ENCODE measurements at regions not wholly inside any gene's neighbourhood (a gene's known extent, or its start where the extent isn't known, plus 50 kb on each side); places are given as distances from the start of the nearest gene placed in this dataset.

- TF ChIP-seq CBFA2T2 (conservative IDR thresholded peaks at IDR 0.05): peak; percentile 80
- no peak for TF ChIP-seq PTTG1 (tag; IDR thresholded peaks at IDR 0.05; ENCODE audit: low read depth)
- no peak for TF ChIP-seq ID3 (CRISPR knock-in tag; IDR thresholded peaks at IDR 0.05)
- TF ChIP-seq ID3 (tag; IDR thresholded peaks at IDR 0.05): 0 out of 2 replicates have a peak, but pooled peaks have one; percentile 18
- TF ChIP-seq ARID1B (IDR thresholded peaks at IDR 0.05): peak; percentile 85
- TF ChIP-seq TCF3 (CRISPR knock-in tag; IDR thresholded peaks at IDR 0.05): peak; percentile 82
- peak; percentile 41; the same call in 1 of the 2 replicates for TF ChIP-seq NFIC (IDR thresholded peaks at IDR 0.05)
- 0 out of 2 replicates have a peak, but pooled peaks have one; percentile 37 for TF ChIP-seq CC2D1A (IDR thresholded peaks at IDR 0.05)
- TF ChIP-seq FOXM1 (IDR thresholded peaks at IDR 0.05; ENCODE audit: low read depth): 0 out of 2 replicates have a peak, but pooled peaks have one; percentile 31
- no peak for TF ChIP-seq FOXM1 (CRISPR knock-in tag; IDR thresholded peaks at IDR 0.05; ENCODE audit: low read depth)
- TF ChIP-seq DPF2 (IDR thresholded peaks at IDR 0.05): peak; percentile 43; the same call in 1 of the 2 replicates
- TF ChIP-seq DMBX1 (CRISPR knock-in tag; IDR thresholded peaks at IDR 0.05; ENCODE audit: borderline replicate concordance): no peak
- TF ChIP-seq PML (IDR thresholded peaks at IDR 0.05; ENCODE audit: low read length): peak; percentile 38; the same call in 1 of the 2 replicates
- TF ChIP-seq CCNT2 (IDR thresholded peaks at IDR 0.05; ENCODE audit: borderline replicate concordance, extremely low read depth, insufficient read length, low read depth, low read length): peak; percentile 32
- peak; percentile 72 for TF ChIP-seq NCOR1 (IDR thresholded peaks at IDR 0.05)
- TF ChIP-seq ZNF23 (CRISPR knock-in tag; IDR thresholded peaks at IDR 0.05): no peak
- TF ChIP-seq FOXA3 (CRISPR knock-in tag; conservative IDR thresholded peaks at IDR 0.05 in 1 of 2, IDR thresholded peaks at IDR 0.05 in 1 of 2): peak; percentile 49 to 74; a peak in 2 of 4 replicates
- peak; percentile 71 for TF ChIP-seq EP300 (IDR thresholded peaks at IDR 0.05; ENCODE audit: low read length)
- peak; percentile 81 for TF ChIP-seq TEAD4 (IDR thresholded peaks at IDR 0.05; ENCODE audit: low read length)
- no peak for TF ChIP-seq TEAD4 (CRISPR knock-in tag; IDR thresholded peaks at IDR 0.05; ENCODE audit: borderline replicate concordance)
Measured at GRCh38 chr3:164459521-164460151, 618.7 kb downstream of the SI start (continued).
